ENCODE measurements at regions not wholly inside any gene's neighbourhood (a gene's known extent, or its start where the extent isn't known, plus 50 kb on each side); places are given as distances from the start of the nearest gene placed in this dataset.

DNA sequence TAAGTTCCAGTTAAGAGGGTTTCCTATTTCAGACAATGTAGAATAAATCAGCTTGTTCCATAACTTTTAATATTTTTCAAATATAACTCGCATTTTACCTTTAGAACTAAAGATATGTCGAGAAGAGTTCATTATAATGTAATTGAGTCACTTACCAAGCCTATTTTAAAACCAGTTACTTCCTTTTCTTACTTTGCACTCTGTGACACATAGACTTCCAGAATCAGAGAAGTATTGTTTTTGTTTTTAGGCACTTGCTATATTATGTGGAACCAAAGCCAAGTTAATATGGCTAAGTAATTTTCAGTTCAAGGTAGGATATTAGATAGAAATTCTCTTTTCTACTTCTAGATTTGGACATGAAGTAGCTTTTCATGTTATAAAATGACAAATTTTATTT is 182.7 kb upstream of the PRPS1L1 start:
- TF ChIP-seq, protein P1, sequence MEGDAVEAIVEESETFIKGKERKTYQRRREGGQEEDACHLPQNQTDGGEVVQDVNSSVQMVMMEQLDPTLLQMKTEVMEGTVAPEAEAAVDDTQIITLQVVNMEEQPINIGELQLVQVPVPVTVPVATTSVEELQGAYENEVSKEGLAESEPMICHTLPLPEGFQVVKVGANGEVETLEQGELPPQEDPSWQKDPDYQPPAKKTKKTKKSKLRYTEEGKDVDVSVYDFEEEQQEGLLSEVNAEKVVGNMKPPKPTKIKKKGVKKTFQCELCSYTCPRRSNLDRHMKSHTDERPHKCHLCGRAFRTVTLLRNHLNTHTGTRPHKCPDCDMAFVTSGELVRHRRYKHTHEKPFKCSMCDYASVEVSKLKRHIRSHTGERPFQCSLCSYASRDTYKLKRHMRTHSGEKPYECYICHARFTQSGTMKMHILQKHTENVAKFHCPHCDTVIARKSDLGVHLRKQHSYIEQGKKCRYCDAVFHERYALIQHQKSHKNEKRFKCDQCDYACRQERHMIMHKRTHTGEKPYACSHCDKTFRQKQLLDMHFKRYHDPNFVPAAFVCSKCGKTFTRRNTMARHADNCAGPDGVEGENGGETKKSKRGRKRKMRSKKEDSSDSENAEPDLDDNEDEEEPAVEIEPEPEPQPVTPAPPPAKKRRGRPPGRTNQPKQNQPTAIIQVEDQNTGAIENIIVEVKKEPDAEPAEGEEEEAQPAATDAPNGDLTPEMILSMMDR (IDR thresholded peaks at IDR 0.05) = no peak
- no peak for TF ChIP-seq ZFX (IDR thresholded peaks at IDR 0.05; ENCODE audit: borderline replicate concordance)

Measured in 22Rv1 (cell line).